Adrenal gland (tissue), 5 donors: ENCODE measurements at regions not wholly inside any gene's neighbourhood (a gene's known extent, or its start where the extent isn't known, plus 50 kb on each side); places are given as distances from the start of the nearest gene placed in this dataset.

Source experiments
- CTCF ChIP-seq, 6 experiments: fragments of 450-650 bp in 4 of 6; fragments of 200-600 bp in 2 of 6; sonication (generic) in 1 of 6; IDR thresholded peaks; 1 replicate in 5 of 6; 2 replicates in 1 of 6; pipeline versions ENCODE4 v1.5.1 to v1.8.0; 2016 to 2021; ENCODE audit warnings: antibody characterized with exemption in 6 of 6, mild to moderate bottlenecking in 2 of 6, moderate library complexity in 1 of 6
- POLR2A ChIP-seq, 2 donors: fragments of 450-650 bp; IDR thresholded peaks; one replicate each; pipeline ENCODE4 v1.6.1; 2017; ENCODE audit warnings: antibody characterized with exemption in 2 of 2, mild to moderate bottlenecking in 2 of 2, moderate library complexity in 1 of 2
- donor health status: DM: no; HTN: no; CAD: no.

- no peak for TF ChIP-seq CTCF (IDR thresholded peaks at IDR 0.05)
- TF ChIP-seq POLR2A (IDR thresholded peaks at IDR 0.05), result no peak
Measured at GRCh38 chr7:49530481-49530880, 243.0 kb upstream of the VWC2 start.
